ENCODE measurements at regions not wholly inside any gene's neighbourhood (a gene's known extent, or its start where the extent isn't known, plus 50 kb on each side); places are given as distances from the start of the nearest gene placed in this dataset.

DNA sequence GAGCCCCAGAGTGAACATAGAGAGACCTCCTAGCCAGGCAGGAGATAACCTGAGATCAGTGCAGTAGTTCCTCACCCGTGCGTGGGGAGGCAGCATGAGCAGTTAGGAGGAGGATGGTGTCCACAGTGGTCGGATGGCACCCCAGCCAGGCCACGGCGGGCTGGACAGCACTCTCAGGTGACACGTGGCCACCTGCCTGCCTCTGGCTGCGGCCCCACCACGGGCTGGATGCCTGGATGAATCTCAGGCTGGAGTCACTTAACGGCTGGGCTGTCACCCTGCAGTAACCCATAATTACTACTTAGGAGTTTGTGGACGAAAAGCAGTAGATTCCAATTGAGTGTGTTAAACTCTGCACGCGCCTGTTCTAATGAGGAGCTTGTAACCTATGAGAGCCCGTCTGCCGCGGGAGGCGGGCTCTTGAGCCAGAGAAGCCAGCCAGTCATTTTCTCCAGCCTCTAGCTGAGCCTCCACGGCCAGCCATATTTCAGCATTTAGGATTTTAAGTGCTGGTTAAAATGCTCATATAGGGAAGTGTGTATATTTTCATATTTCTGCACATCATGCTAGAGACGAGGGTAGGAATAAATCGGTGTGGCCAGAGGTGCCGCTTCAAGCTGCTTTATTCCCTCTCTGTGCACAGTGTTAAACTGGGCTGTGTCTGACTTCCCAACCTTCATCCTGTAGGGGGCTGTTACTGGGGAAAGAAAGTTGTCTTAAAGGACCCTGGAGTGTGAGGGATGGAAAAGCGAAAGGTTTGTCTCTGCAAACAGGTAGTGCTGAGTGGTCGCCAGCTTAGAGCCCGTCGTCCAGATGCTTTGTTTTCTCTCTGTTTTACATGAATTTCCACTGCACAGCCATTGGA, 144.0 kb downstream of the GLI2 start:
- TF ChIP-seq, protein P1, sequence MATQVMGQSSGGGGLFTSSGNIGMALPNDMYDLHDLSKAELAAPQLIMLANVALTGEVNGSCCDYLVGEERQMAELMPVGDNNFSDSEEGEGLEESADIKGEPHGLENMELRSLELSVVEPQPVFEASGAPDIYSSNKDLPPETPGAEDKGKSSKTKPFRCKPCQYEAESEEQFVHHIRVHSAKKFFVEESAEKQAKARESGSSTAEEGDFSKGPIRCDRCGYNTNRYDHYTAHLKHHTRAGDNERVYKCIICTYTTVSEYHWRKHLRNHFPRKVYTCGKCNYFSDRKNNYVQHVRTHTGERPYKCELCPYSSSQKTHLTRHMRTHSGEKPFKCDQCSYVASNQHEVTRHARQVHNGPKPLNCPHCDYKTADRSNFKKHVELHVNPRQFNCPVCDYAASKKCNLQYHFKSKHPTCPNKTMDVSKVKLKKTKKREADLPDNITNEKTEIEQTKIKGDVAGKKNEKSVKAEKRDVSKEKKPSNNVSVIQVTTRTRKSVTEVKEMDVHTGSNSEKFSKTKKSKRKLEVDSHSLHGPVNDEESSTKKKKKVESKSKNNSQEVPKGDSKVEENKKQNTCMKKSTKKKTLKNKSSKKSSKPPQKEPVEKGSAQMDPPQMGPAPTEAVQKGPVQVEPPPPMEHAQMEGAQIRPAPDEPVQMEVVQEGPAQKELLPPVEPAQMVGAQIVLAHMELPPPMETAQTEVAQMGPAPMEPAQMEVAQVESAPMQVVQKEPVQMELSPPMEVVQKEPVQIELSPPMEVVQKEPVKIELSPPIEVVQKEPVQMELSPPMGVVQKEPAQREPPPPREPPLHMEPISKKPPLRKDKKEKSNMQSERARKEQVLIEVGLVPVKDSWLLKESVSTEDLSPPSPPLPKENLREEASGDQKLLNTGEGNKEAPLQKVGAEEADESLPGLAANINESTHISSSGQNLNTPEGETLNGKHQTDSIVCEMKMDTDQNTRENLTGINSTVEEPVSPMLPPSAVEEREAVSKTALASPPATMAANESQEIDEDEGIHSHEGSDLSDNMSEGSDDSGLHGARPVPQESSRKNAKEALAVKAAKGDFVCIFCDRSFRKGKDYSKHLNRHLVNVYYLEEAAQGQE (IDR thresholded peaks at IDR 0.05; ENCODE audit: low read depth) = peak; percentile 53
- TF ChIP-seq, protein P2, sequence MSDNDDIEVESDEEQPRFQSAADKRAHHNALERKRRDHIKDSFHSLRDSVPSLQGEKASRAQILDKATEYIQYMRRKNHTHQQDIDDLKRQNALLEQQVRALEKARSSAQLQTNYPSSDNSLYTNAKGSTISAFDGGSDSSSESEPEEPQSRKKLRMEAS (IDR thresholded peaks at IDR 0.05) = peak; percentile 55; the same call in 1 of the 2 replicates
- no peak for TF ChIP-seq CEBPB (IDR thresholded peaks at IDR 0.05)
- peak; percentile 23; the same call in 1 of the 2 replicates for TF ChIP-seq RAD21 (IDR thresholded peaks at IDR 0.05; ENCODE audit: low read depth)
- no peak for TF ChIP-seq YY1 (IDR thresholded peaks at IDR 0.05; ENCODE audit: low read depth)
- TF ChIP-seq ZBTB7A (IDR thresholded peaks at IDR 0.05; ENCODE audit: low read depth) = no peak
- TF ChIP-seq, protein P3, sequence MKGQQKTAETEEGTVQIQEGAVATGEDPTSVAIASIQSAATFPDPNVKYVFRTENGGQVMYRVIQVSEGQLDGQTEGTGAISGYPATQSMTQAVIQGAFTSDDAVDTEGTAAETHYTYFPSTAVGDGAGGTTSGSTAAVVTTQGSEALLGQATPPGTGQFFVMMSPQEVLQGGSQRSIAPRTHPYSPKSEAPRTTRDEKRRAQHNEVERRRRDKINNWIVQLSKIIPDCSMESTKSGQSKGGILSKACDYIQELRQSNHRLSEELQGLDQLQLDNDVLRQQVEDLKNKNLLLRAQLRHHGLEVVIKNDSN (IDR thresholded peaks at IDR 0.05) = peak; percentile 66
- no peak for TF ChIP-seq TAF1 (IDR thresholded peaks at IDR 0.05; ENCODE audit: low read depth)

DNA sequence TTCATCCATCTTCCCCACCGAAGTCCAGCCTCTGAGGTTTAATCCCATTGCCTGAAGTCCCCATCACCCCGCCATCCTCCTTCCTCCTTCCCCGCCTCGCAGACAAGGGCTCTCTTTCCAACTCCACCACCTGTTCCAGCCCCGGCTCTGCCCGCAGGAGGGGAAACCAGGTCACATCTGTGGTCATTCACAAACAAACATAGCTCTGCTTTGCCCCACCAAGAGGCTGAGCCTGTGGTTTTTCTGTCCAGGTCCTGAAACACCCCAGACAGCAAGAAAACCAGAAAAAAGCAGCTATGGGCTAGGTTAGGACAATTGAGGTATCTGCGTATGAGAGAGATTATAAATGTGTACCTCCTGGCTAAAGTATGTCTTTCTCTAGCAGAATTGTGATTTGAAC, 144.7 kb downstream of the GLI2 start:
- no peak for TF ChIP-seq TAF1 (IDR thresholded peaks at IDR 0.05; ENCODE audit: low read depth)
- TF ChIP-seq CEBPB (IDR thresholded peaks at IDR 0.05) = no peak

DNA sequence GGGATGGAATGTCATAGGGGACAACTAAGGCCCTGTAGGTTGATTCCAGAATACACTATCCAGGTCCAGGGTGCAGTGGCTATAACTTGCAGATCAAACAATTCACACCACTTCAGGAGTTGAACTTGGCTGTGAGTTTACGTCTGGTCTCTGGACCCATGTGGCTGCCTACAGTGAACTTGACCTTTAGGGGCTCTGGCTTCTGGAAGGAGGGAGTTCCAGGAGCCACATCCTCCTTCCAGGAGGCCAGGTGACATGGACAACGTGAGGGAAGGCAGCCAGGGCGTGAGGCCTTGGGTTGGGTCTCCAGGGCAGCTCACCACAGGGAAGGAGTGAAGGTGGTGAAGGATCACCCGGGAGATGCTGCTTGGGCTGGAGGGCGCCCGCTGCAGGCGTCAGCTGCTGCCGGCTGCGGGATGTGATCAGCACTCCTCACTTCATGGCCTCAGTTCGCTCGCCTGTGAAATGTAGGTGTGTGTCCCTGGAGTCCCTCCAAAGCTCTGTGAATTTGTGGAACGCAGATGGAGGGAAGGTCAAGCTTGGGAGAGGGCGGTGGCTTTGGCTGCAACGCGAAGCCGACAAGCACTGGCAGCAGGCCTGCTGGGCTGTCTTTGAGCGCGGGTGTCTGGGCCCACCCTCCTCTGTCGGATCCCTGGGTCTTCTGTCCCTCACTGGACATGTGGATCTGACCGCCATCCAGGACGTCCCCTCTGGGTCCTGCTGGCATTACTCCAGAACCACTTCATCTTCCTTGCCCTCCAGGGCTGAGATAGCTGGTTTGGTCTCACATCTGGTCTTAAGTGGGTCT, 146.5 kb downstream of the GLI2 start:
- TF ChIP-seq RAD21 (IDR thresholded peaks at IDR 0.05; ENCODE audit: low read depth) = no peak

DNA sequence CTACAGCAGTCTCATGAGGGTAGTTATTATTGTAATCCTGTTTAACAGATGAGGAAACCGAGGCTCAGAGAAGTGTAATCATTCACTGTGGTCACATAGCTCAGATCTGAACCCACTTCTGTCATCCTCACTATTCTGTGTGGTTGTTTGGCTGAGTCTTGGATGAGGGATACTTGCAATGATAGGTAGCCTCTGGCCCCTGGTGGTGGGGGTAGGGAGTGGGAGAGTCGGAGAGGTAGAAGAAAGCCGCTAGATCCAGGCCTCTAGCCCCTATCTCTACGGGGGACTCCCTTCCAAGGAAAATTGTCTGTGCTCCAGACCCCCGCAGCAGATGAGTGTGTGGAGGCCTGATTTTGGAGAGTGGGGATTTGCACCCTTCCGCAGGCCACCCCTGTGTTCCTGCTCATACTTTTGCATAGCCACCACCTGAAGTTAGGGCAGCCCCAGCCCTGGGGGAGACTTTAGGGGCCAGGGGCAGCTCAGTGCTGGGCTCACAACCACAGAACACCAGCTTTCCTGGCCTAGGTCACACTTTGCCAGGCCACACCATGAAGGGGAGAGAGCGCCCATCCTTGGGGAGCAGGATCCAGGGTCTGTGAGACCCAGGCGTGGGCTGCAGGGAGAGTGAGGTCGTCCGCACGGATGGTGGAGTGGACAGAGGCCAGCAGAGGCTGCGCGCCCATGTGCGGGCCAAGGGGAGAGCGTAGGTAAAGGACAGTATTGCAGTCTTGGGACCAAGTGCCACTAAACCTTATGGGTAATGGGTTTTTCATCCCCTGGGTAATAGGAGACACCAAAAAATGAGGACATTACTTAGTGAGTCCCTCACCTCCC, 148.2 kb downstream of the GLI2 start:
- TF ChIP-seq CEBPB (IDR thresholded peaks at IDR 0.05) (no peak), EP300 (IDR thresholded peaks at IDR 0.05; ENCODE audit: borderline replicate concordance) (no peak), CREB1 (IDR thresholded peaks at IDR 0.05; ENCODE audit: low read depth) (no peak), RAD21 (IDR thresholded peaks at IDR 0.05; ENCODE audit: low read depth) (no peak), TCF12 (IDR thresholded peaks at IDR 0.05; ENCODE audit: low read depth) (no peak), YY1 (IDR thresholded peaks at IDR 0.05; ENCODE audit: low read depth) (no peak), NFIC (IDR thresholded peaks at IDR 0.05) (no peak), TAF1 (IDR thresholded peaks at IDR 0.05; ENCODE audit: low read depth) (no peak)
- TF ChIP-seq, protein P2 (IDR thresholded peaks at IDR 0.05) = no peak

DNA sequence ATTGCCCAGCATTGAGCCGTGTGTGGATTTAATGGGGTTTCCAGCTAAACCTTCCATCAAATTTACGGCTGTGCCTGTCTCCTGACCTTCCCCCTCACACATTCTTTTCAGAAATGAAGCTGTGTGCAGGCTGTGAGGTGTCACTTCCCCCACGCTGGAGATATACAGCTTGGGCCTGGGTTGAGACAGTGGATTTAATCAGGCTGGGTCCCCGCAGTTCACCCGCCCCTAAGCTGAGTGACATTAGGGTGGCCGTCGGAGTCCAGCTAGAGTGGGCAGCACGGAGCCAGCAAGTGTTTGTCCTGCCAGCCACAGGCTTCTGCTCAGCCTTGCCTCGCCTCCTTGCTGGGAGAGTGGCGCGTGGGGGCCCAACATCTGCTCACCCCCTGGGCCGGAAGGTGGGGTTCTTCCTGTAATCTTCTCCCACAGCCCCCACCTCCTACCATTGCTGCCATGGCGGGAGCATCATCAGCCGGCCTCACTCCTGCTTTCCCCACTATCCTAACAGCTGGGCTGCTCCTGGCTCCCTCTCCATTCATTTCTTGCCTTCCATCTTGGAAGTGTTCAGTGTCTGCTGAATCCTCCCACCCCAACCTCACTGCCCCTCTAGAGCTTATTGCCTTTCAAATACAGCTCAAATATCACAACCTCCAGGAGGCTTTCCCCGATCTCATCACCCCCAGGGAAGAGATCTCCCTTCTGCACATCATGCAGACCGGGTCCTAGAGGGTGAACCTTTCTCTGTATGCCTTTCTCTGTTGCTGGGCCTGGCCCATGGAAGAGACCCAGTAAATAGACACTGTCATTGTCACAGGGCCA, 149.0 kb downstream of the GLI2 start:
- TF ChIP-seq CEBPB (IDR thresholded peaks at IDR 0.05) = no peak
- no peak for TF ChIP-seq TEAD4 (IDR thresholded peaks at IDR 0.05)
- TF ChIP-seq FOXM1 (IDR thresholded peaks at IDR 0.05; ENCODE audit: borderline replicate concordance, low read depth) = no peak

DNA sequence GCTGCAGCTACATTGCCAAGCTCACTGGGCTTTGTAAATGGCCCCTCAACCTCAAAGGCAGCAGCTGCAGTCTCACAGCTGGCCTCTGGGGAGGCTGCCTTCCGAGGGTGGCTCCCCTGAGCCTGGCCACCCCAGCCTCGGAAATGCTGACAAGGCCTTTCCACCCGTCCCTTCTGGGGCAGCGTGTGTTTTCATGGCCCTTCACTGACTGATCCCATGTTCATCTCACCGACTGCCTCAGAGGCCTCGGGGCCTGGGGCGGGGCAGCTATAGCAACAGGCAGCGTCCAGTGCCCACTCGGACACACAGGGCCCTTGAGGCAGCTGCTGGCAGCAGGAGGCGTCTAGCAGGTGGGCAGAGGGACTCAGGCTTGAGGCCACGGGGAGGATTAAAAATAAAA, 149.7 kb downstream of the GLI2 start:
- TF ChIP-seq TAF1 (IDR thresholded peaks at IDR 0.05; ENCODE audit: low read depth) (no peak), TEAD4 (IDR thresholded peaks at IDR 0.05) (no peak), CEBPB (IDR thresholded peaks at IDR 0.05) (no peak), YY1 (IDR thresholded peaks at IDR 0.05; ENCODE audit: low read depth) (no peak), ZBTB7A (IDR thresholded peaks at IDR 0.05; ENCODE audit: low read depth) (no peak), EP300 (IDR thresholded peaks at IDR 0.05; ENCODE audit: borderline replicate concordance) (no peak), EGR1 (IDR thresholded peaks at IDR 0.05) (no peak), FOXM1 (IDR thresholded peaks at IDR 0.05; ENCODE audit: borderline replicate concordance, low read depth) (no peak), NFIC (IDR thresholded peaks at IDR 0.05) (no peak), CREB1 (IDR thresholded peaks at IDR 0.05; ENCODE audit: low read depth) (no peak), RAD21 (IDR thresholded peaks at IDR 0.05; ENCODE audit: low read depth) (no peak), TCF12 (IDR thresholded peaks at IDR 0.05; ENCODE audit: low read depth) (no peak)
- TF ChIP-seq, protein P3 (IDR thresholded peaks at IDR 0.05) = no peak
- TF ChIP-seq, protein P1 (IDR thresholded peaks at IDR 0.05; ENCODE audit: low read depth) = no peak
- TF ChIP-seq, protein P2 (IDR thresholded peaks at IDR 0.05) = no peak
